SK-N-MC (cell line): ENCODE measurements at regions not wholly inside any gene's neighbourhood (a gene's known extent, or its start where the extent isn't known, plus 50 kb on each side); places are given as distances from the start of the nearest gene placed in this dataset.

ENCODE experiments used
- EZH2 ChIP-seq: fragments of 200-600 bp; sonication (generic); IDR thresholded peaks from one replicate; pipeline ENCODE4 v1.6.1; 2017; ENCODE audit warnings: antibody characterized with exemption
- FOXP2 ChIP-seq: optimal IDR thresholded peaks from 2 replicates; pipeline ENCODE3; 2011; ENCODE audit warnings: mild to moderate bottlenecking, moderate library complexity; ENCODE audit not compliant: insufficient read depth; ENCODE audit errors: extremely low read length, control extremely low read depth
- POLR2AphosphoS5 ChIP-seq: IDR thresholded peaks from 2 replicates; pipeline ENCODE4 v1.6.1; 2012; ENCODE audit warnings: mild to moderate bottlenecking, low read depth, low read length, borderline replicate concordance

GRCh38 chr2:164142755-164143154 is 406.9 kb upstream of the FIGN start:
- TF ChIP-seq FOXP2 (no peak), POLR2AphosphoS5 (no peak), EZH2 (no peak)
